Heart left ventricle (tissue), 13 donors: ENCODE measurements at regions not wholly inside any gene's neighbourhood (a gene's known extent, or its start where the extent isn't known, plus 50 kb on each side); places are given as distances from the start of the nearest gene placed in this dataset.
"Not testable (repeated sequence)": the region's sequence is repeated elsewhere in the genome, so short reads cannot be mapped to it uniquely, and the experiment has no call there.

Experiments used
- POLR2A ChIP-seq, 2 donors: fragments of 450-650 bp; IDR thresholded peaks; one replicate each; pipeline ENCODE4 v1.6.1; 2017; ENCODE audit warnings: antibody characterized with exemption in 2 of 2, mild to moderate bottlenecking in 2 of 2, moderate library complexity in 2 of 2
- TF ChIP-seq, protein P1 (sequence below), 12 donors: fragments of 200-600 bp; sonication (generic) in 4 of 12; IDR thresholded peaks; one replicate each; pipeline versions ENCODE4 v1.5.0 to v1.8.0; 2018 to 2022; ENCODE audit warnings: antibody characterized with exemption in 12 of 12, mild to moderate bottlenecking in 5 of 12
- donor health status: ischemic (EF 13 %, LVEDD 7.1; RV severe dilation, severe dysfunction).
- donor health status: DM: no; HTN: yes; CAD: no.
- donor health status: DM: no; HTN: no; CAD: no.
- donor health status: ischemic (EF 25% LVEDD 6.9; RV normal size, moderate dysfunction).
- donor health status: ischemic (EF 25% LVEDD 5.7; RV mildly dilated, moderate dysfunction).
- donor health status: ischemic (EF 35%, LVEDD 5.7; RV mildly dilated, moderate dysfunction).
- donor health status: nonischemic (EF 11% LVEDD 7.7; RV severe dilation, severe dysfunction).
- donor health status: DM: yes; HTN: yes; CAD: no.
- donor health status: PGD.
- donor health status: ischemic (EF 29% LVEDD 5.4; RV normal size, mild dysfunction).
- donor health status: nonischemic (EF 23%, LVEDD 6.1; RV moderate dilation, normal function).

GRCh38 chr6:4721368-4721767, 54.8 kb upstream of the CDYL start:
- TF ChIP-seq, protein P1, sequence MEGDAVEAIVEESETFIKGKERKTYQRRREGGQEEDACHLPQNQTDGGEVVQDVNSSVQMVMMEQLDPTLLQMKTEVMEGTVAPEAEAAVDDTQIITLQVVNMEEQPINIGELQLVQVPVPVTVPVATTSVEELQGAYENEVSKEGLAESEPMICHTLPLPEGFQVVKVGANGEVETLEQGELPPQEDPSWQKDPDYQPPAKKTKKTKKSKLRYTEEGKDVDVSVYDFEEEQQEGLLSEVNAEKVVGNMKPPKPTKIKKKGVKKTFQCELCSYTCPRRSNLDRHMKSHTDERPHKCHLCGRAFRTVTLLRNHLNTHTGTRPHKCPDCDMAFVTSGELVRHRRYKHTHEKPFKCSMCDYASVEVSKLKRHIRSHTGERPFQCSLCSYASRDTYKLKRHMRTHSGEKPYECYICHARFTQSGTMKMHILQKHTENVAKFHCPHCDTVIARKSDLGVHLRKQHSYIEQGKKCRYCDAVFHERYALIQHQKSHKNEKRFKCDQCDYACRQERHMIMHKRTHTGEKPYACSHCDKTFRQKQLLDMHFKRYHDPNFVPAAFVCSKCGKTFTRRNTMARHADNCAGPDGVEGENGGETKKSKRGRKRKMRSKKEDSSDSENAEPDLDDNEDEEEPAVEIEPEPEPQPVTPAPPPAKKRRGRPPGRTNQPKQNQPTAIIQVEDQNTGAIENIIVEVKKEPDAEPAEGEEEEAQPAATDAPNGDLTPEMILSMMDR (IDR thresholded peaks at IDR 0.05): not testable (repeated sequence)
- TF ChIP-seq POLR2A (IDR thresholded peaks at IDR 0.05): not testable (repeated sequence)
